Heart left ventricle (tissue), 16 donors: ENCODE measurements at regions not wholly inside any gene's neighbourhood (a gene's known extent, or its start where the extent isn't known, plus 50 kb on each side); places are given as distances from the start of the nearest gene placed in this dataset.

Experiments
- ATAC-seq, 4 donors: fragments of 200-7000 bp; cut with Tn5 transposase; one replicate each; pipeline ENCODE4 v1.9.1; 2020 to 2022; ENCODE audit warnings: moderate library complexity in 4 of 4, mild to moderate bottlenecking in 3 of 4, moderate number of reproducible peaks in 1 of 4
- DNase-seq, 5 donors: peaks; one replicate each; pipeline ENCODE4 v3.0.0-alpha.2; 2020
- H3K27ac ChIP-seq, 12 donors: fragments of 200-600 bp; sonication (generic) in 4 of 12; one replicate each; pipeline versions ENCODE4 v1.5.0 to v1.8.0; 2016 to 2022; ENCODE audit warnings: mild to moderate bottlenecking in 2 of 12
- H3K27me3 ChIP-seq, 9 donors: fragments of 200-600 bp; sonication (generic) in 2 of 9; one replicate each; pipeline versions ENCODE4 v1.5.1 to v1.8.0; 2016 to 2022; ENCODE audit warnings: mild to moderate bottlenecking in 3 of 9
- H3K36me3 ChIP-seq, 9 donors: fragments of 200-600 bp; sonication (generic) in 2 of 9; one replicate each; pipeline versions ENCODE4 v1.5.0 to v1.8.0; 2018 to 2022; ENCODE audit warnings: mild to moderate bottlenecking in 2 of 9
- H3K4me1 ChIP-seq, 12 donors: fragments of 200-600 bp; sonication (generic) in 4 of 12; one replicate each; pipeline versions ENCODE4 v1.5.0 to v1.8.0; 2016 to 2022; ENCODE audit warnings: mild to moderate bottlenecking in 3 of 12
- H3K4me3 ChIP-seq, 12 donors: fragments of 200-600 bp; sonication (generic) in 4 of 12; one replicate each; pipeline versions ENCODE4 v1.5.0 to v1.8.0; 2017 to 2022; ENCODE audit warnings: mild to moderate bottlenecking in 9 of 12, moderate library complexity in 4 of 12
- H3K9me3 ChIP-seq, 12 donors: fragments of 200-600 bp; sonication (generic) in 4 of 12; one replicate each; pipeline versions ENCODE4 v1.5.0 to v1.8.0; 2016 to 2022; ENCODE audit warnings: mild to moderate bottlenecking in 1 of 12
- CTCF ChIP-seq, 12 donors: fragments of 200-600 bp; sonication (generic) in 4 of 12; IDR thresholded peaks; one replicate each; pipeline versions ENCODE4 v1.5.0 to v1.8.0; 2018 to 2022; ENCODE audit warnings: antibody characterized with exemption in 12 of 12, mild to moderate bottlenecking in 5 of 12
- POLR2A ChIP-seq, 2 donors: fragments of 450-650 bp; IDR thresholded peaks; one replicate each; pipeline ENCODE4 v1.6.1; 2017; ENCODE audit warnings: antibody characterized with exemption in 2 of 2, mild to moderate bottlenecking in 2 of 2, moderate library complexity in 2 of 2
- WGBS, 4 donors: extraction: QIAGEN DNeasy Blood & Tissue Kit in 2 of 4; methylation state at CpG; one replicate each; pipeline versions ENCODE4 v1.1.5 to v1.1.7; 2013 to 2018; 5-methylcytosine and 5-hydroxymethylcytosine counted together
- intact Hi-C, 10 donors: fragments of 100-400 bp; cut with DNase I; formaldehyde crosslinking; loops; one replicate each; pipeline versions ENCODE4 v1.11.1 to v1.14.2; 2022
- donor health status: ischemic (EF 13 %, LVEDD 7.1; RV severe dilation, severe dysfunction).
- donor health status: healthy with polysubstance abuse.
- donor health status: DM: no; HTN: yes; CAD: no.
- donor health status: DM: no; HTN: no; CAD: no.
- donor health status: ischemic (EF 25% LVEDD 6.9; RV normal size, moderate dysfunction).
- donor health status: ischemic (EF 25% LVEDD 5.7; RV mildly dilated, moderate dysfunction).
- donor health status: healthy.
- donor health status: DM: yes; HTN: yes; CAD: no.
- donor health status: ischemic (EF 35%, LVEDD 5.7; RV mildly dilated, moderate dysfunction).
- donor health status: nonischemic (EF 11% LVEDD 7.7; RV severe dilation, severe dysfunction).
- donor health status: DM: yes; HTN: yes; CAD: no.
- donor health status: PGD.
- donor health status: ischemic (EF 29% LVEDD 5.4; RV normal size, mild dysfunction).
- donor health status: nonischemic (EF 23%, LVEDD 6.1; RV moderate dilation, normal function).

DNA sequence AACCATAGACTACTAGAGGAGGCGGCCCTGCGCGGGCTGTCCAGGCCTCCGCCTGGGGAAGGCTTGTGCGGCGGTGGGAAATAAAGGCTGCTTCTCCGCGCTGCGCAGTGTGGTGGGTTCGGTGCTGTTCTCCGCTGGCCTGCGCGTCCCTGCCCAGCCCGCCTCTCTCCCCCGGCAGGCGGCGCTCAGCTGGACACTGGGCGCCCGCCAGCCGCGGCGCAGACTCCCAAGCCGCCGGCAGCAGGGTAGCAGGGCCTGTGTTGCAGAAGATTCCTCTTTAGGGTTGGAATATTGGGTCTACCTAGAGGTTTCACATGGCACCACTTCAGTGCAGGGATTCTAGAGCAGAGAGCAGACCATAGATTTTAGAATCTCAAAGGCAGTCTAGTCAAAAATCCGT lies 66.1 kb upstream of the ZPBP start:
- no peak overlapping the region for H3K27ac ChIP-seq
- H3K4me3 ChIP-seq = no peak overlapping the region
- peaks cover 0 to 6% (median 0%) of the 10 kb centered on the region in 12 donors for H3K4me1 ChIP-seq
- H3K36me3 ChIP-seq = no peaks in the 10 kb centered on the region
- no peak for ATAC-seq
- TF ChIP-seq POLR2A (IDR thresholded peaks at IDR 0.05) = no peak
- no peak for TF ChIP-seq CTCF (IDR thresholded peaks at IDR 0.05)
- DNase-seq = no peak
- WGBS, 4 donors = 87 to 94% (median 88%) methylated on average over 15 to 25 of the region's 25 CpGs
- intact Hi-C loops = no loop called here
- peaks cover 0 to 7% (median 0%) of the 10 kb centered on the region in 9 donors for H3K27me3 ChIP-seq
- no peaks in the 10 kb centered on the region for H3K9me3 ChIP-seq

GRCh38 chr7:50156706-50157105 lies 63.7 kb upstream of the ZPBP start:
- H3K4me3 ChIP-seq = no peak overlapping the region
- H3K4me1 ChIP-seq = peaks cover 0 to 6% (median 0%) of the 10 kb centered on the region in 12 donors
- DNase-seq = no peak
- H3K9me3 ChIP-seq = no peaks in the 10 kb centered on the region
- no peaks in the 10 kb centered on the region for H3K36me3 ChIP-seq
- no peak for TF ChIP-seq CTCF (IDR thresholded peaks at IDR 0.05)
- TF ChIP-seq POLR2A (IDR thresholded peaks at IDR 0.05) = no peak
- no peak overlapping the region for H3K27ac ChIP-seq
- WGBS, 4 donors = 41 to 48% (median 44%) methylated on average over 5 of the region's 5 CpGs
- peaks cover 0 to 7% (median 0%) of the 10 kb centered on the region in 9 donors for H3K27me3 ChIP-seq
- intact Hi-C loops = no loop called here
- ATAC-seq = no peak

DNA sequence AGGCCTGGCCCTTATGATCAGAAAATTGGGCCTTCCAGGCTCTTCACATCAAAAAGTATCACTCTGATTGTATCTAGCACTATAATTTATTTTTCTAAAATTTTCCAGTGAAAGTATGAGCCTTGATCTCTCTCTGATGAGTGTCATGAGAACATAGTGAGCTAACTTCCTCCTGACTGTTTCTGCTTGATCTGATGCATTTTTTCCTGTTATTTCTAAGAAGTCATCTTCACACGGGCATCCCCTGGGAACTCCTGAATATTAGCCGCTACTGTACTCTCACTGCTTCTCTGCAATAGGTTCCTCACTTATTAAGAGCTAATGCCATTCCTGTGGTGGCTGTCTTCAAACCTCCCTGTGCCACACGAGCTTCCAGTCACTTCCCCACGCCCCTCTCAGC lies 63.1 kb upstream of the ZPBP start:
- DNase-seq (no peak), ATAC-seq (no peak)
- WGBS, 4 donors = 48 to 60% (median 57%) methylated on average over 4 of the region's 4 CpGs
- Histone ChIP-seq H3K27ac (no peak overlapping the region), H3K4me3 (no peak overlapping the region), H3K27me3 (peaks cover 0 to 7% (median 0%) of the 10 kb centered on the region in 9 donors), H3K36me3 (no peaks in the 10 kb centered on the region), H3K4me1 (peaks cover 0 to 6% (median 0%) of the 10 kb centered on the region in 12 donors), H3K9me3 (no peaks in the 10 kb centered on the region)
- intact Hi-C loops = no loop called here
- no peak for TF ChIP-seq CTCF (IDR thresholded peaks at IDR 0.05)
- no peak for TF ChIP-seq POLR2A (IDR thresholded peaks at IDR 0.05)

- Histone ChIP-seq H3K27me3 (peaks cover 0 to 7% (median 0%) of the 10 kb centered on the region in 9 donors), H3K4me1 (peaks cover 0 to 6% (median 0%) of the 10 kb centered on the region in 12 donors), H3K36me3 (no peaks in the 10 kb centered on the region), H3K4me3 (no peak overlapping the region), H3K9me3 (no peaks in the 10 kb centered on the region), H3K27ac (no peak overlapping the region)
- DNase-seq = no peak
- intact Hi-C loops = no loop called here
- TF ChIP-seq POLR2A (IDR thresholded peaks at IDR 0.05) (no peak), CTCF (IDR thresholded peaks at IDR 0.05) (no peak)
- 84 to 88% (median 84%) methylated on average over 6 of the region's 6 CpGs for WGBS, 4 donors
- no peak for ATAC-seq
Measured at GRCh38 chr7:50155755-50156154, 62.7 kb upstream of the ZPBP start.
